RCC 7860 (cell line): ENCODE measurements at regions not wholly inside any gene's neighbourhood (a gene's known extent, or its start where the extent isn't known, plus 50 kb on each side); places are given as distances from the start of the nearest gene placed in this dataset.

Source experiments
- DNase-seq: peaks from one replicate; pipeline ENCODE4 v3.0.0-alpha.2; 2015; ENCODE audit warnings: low spot score
- FAIRE-seq: peaks from 2 replicates; lab custom pipeline; 2012; peaks lifted over from hg19 to GRCh38; lab: Jason Lieb, UNC

GRCh38 chr12:125267114-125267513 lies 201.9 kb downstream of the AACS start:
- DNase-seq (no peak), FAIRE-seq (no peak)

GRCh38 chr12:125269276-125269675 lies 204.0 kb downstream of the AACS start:
- FAIRE-seq, result no peak

GRCh38 chr12:125271892-125272291 lies 206.7 kb downstream of the AACS start:
- DNase-seq (no peak), FAIRE-seq (no peak)

More at GRCh38 chr12:125269276-125269675, 204.0 kb downstream of the AACS start:
- DNase-seq, result no peak

GRCh38 chr12:125272383-125272933 lies 207.2 kb downstream of the AACS start:
- DNase-seq, result no peak

GRCh38 chr12:125276567-125276966 lies 211.3 kb downstream of the AACS start:
- no peak for DNase-seq
- no peak for FAIRE-seq

More at GRCh38 chr12:125272383-125272933, 207.2 kb downstream of the AACS start:
- no peak for FAIRE-seq

GRCh38 chr12:125280482-125281377 lies 215.5 kb downstream of the AACS start:
- DNase-seq, result no peak

GRCh38 chr12:125282921-125283320 lies 217.7 kb downstream of the AACS start:
- FAIRE-seq (no peak), DNase-seq (no peak)

More at GRCh38 chr12:125280482-125281377, 215.5 kb downstream of the AACS start:
- FAIRE-seq, result no peak

- DNase-seq (no peak), FAIRE-seq (no peak)
These were observed 218.3 kb downstream of the AACS start for GRCh38 chr12:125283521-125283920.

GRCh38 chr12:125284087-125284486 lies 218.9 kb downstream of the AACS start:
- FAIRE-seq (no peak), DNase-seq (no peak)

GRCh38 chr12:125284945-125285685 lies 219.9 kb downstream of the AACS start:
- no peak for FAIRE-seq
- DNase-seq, result no peak

- DNase-seq (no peak), FAIRE-seq (no peak)
These were observed 220.9 kb downstream of the AACS start for GRCh38 chr12:125286005-125286727.

GRCh38 chr12:125287155-125287847 lies 222.1 kb downstream of the AACS start:
- DNase-seq, result no peak
- FAIRE-seq, result no peak

- DNase-seq (no peak), FAIRE-seq (no peak)
These were observed 224.0 kb downstream of the AACS start for GRCh38 chr12:125288931-125289928.

GRCh38 chr12:125289970-125290369 lies 224.7 kb downstream of the AACS start:
- no peak for DNase-seq
- no peak for FAIRE-seq

- DNase-seq (no peak), FAIRE-seq (no peak)
These were observed 227.5 kb downstream of the AACS start for GRCh38 chr12:125292700-125293099.

GRCh38 chr12:125295550-125295949 lies 230.3 kb downstream of the AACS start:
- DNase-seq, result no peak
- FAIRE-seq, result no peak

GRCh38 chr12:125296701-125297100 lies 231.5 kb downstream of the AACS start:
- no peak for DNase-seq
- FAIRE-seq, result no peak

GRCh38 chr12:125299840-125300239 lies 234.6 kb downstream of the AACS start:
- no peak for DNase-seq
- no peak for FAIRE-seq

- DNase-seq (no peak), FAIRE-seq (no peak)
These were observed 235.0 kb downstream of the AACS start for GRCh38 chr12:125300249-125300648.
